Testis (tissue), 2 donors: ENCODE measurements at regions not wholly inside any gene's neighbourhood (a gene's known extent, or its start where the extent isn't known, plus 50 kb on each side); places are given as distances from the start of the nearest gene placed in this dataset.

Experiments used
- DNase-seq: peaks from one replicate; pipeline ENCODE4 v3.0.0-alpha.2; 2019
- H3K27ac ChIP-seq, 2 donors: fragments of 200-600 bp; sonication (generic); one replicate each; pipeline ENCODE4 v1.5.1; 2019
- H3K27me3 ChIP-seq: fragments of 200-600 bp; sonication (generic); one replicate; pipeline ENCODE4 v1.5.1; 2019
- H3K36me3 ChIP-seq: fragments of 200-600 bp; sonication (generic); one replicate; pipeline ENCODE4 v1.5.1; 2017; ENCODE audit warnings: low read depth; ENCODE audit errors: missing control alignments
- H3K4me1 ChIP-seq: fragments of 200-600 bp; sonication (generic); one replicate; pipeline ENCODE4 v1.5.1; 2019
- H3K4me3 ChIP-seq, 2 donors: fragments of 200-600 bp; sonication (generic); one replicate each; pipeline ENCODE4 v1.5.1; 2017 to 2019
- H3K9me3 ChIP-seq: fragments of 200-600 bp; sonication (generic); one replicate; pipeline ENCODE4 v1.5.1; 2017
- POLR2A ChIP-seq: fragments of 450-650 bp; IDR thresholded peaks from one replicate; pipeline ENCODE4 v1.6.1; 2017; ENCODE audit warnings: antibody characterized with exemption, mild to moderate bottlenecking, moderate library complexity
- whole genome bisulfite sequencing, 2 donors: methylation state at CpG; one replicate each; pipeline ENCODE4 v1.1.5; 2018; 5-methylcytosine and 5-hydroxymethylcytosine counted together
- intact Hi-C: fragments of 100-400 bp; cut with DNase I; formaldehyde crosslinking; loops from one replicate; pipeline ENCODE4 v1.15.1; 2023; ENCODE audit warnings: low total_unique reads
- TF ChIP-seq, protein P1 (sequence below), 3 experiments: fragments of 450-650 bp in 2 of 3; fragments of 200-600 bp in 1 of 3; sonication (generic) in 1 of 3; IDR thresholded peaks; one replicate each; pipeline ENCODE4 v1.5.1; 2016 to 2019; ENCODE audit warnings: antibody characterized with exemption in 3 of 3, mild to moderate bottlenecking in 2 of 3, moderate library complexity in 1 of 3

DNA sequence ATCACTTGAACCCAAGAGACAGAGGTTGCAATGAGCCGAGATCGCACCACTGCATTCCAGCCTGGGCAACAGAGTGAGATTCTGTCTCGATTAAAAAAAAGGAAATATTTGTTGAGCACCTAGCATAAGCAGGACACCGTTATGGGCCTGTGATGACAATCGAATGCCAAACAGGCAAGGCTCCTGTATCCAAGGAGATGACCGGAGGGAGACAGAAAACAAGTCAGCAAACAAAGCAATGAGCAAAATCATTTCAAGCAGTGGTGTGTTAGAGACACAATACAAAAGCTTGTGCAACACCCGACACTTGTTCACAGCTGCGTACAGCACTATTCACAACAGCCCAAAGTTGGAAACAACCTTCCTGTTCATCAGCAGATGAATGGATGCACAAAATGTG lies 87.1 kb upstream of the CPEB4 start:
- no peaks in the 10 kb centered on the region for H3K9me3 ChIP-seq
- intact Hi-C loops: no loop called here
- no peaks in the 10 kb centered on the region for H3K27me3 ChIP-seq
- TF ChIP-seq, protein P1, sequence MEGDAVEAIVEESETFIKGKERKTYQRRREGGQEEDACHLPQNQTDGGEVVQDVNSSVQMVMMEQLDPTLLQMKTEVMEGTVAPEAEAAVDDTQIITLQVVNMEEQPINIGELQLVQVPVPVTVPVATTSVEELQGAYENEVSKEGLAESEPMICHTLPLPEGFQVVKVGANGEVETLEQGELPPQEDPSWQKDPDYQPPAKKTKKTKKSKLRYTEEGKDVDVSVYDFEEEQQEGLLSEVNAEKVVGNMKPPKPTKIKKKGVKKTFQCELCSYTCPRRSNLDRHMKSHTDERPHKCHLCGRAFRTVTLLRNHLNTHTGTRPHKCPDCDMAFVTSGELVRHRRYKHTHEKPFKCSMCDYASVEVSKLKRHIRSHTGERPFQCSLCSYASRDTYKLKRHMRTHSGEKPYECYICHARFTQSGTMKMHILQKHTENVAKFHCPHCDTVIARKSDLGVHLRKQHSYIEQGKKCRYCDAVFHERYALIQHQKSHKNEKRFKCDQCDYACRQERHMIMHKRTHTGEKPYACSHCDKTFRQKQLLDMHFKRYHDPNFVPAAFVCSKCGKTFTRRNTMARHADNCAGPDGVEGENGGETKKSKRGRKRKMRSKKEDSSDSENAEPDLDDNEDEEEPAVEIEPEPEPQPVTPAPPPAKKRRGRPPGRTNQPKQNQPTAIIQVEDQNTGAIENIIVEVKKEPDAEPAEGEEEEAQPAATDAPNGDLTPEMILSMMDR (IDR thresholded peaks at IDR 0.05): no peak
- TF ChIP-seq POLR2A: no peak
- DNase-seq: no peak
- no peaks in the 10 kb centered on the region for H3K4me1 ChIP-seq
- H3K27ac ChIP-seq: no peak overlapping the region
- H3K4me3 ChIP-seq: no peak overlapping the region
- H3K36me3 ChIP-seq: no peaks in the 10 kb centered on the region
- 95 to 97% methylated on average over 8 of the region's 8 CpGs for WGBS, 2 donors

DNA sequence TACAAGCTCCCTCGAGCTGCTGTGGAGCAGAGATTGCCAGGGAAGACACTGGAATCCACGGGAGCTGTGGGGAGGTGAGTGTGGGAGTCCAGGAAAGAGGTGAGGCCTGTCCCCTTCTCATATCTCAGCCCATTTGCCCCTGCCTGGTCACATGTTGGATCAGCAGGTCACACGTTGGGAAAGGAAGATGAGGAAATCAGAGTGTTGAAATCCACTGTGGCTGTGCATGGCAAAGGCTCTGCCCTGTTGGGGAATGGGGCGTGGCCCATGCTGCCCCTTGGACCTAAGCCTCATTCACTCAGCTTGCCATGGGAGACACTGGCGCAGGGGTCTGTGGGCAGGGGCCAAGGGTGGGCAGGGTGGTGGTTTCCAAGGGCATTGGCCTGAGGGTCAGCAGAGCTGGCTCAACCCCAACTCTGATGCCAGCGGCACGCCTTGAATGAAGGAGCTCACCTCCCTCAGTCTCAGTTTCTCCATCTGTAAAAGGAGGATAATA lies 85.4 kb upstream of the CPEB4 start:
- Histone ChIP-seq H3K4me1 (no peaks in the 10 kb centered on the region), H3K27ac (no peak overlapping the region), H3K4me3 (no peak overlapping the region), H3K9me3 (no peaks in the 10 kb centered on the region), H3K27me3 (no peaks in the 10 kb centered on the region), H3K36me3 (no peaks in the 10 kb centered on the region)
- 68 to 69% methylated on average over 2 to 7 of the region's 7 CpGs for WGBS, 2 donors
- TF ChIP-seq POLR2A: no peak
- TF ChIP-seq, protein P1 (IDR thresholded peaks at IDR 0.05): no peak
- intact Hi-C loops: no loop called here
- no peak for DNase-seq

DNA sequence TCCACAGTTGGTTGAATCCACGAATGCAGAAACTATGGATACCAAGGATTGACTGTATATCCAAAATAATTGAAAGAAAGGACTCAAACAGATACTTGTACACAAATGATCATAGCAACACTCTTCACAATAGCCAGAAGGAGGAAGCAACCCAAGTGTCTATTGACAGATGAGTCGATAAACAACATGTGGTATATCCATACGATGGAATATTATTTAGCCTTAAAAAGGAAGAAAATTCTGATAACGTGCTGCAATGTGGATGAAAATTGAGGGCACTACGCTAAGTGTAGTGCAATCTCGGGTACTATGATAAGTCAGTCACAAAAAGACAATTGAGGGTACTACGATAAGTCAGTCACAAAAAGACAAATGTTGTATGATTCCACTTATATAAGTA lies 83.6 kb upstream of the CPEB4 start:
- no peak for DNase-seq
- no peaks in the 10 kb centered on the region for H3K9me3 ChIP-seq
- H3K4me3 ChIP-seq: no peak overlapping the region
- TF ChIP-seq, protein P1 (IDR thresholded peaks at IDR 0.05): no peak
- no peak for TF ChIP-seq POLR2A
- H3K4me1 ChIP-seq: no peaks in the 10 kb centered on the region
- intact Hi-C loops: no loop called here
- WGBS, 2 donors: 89 to 91% methylated on average over 7 of the region's 7 CpGs
- H3K27ac ChIP-seq: no peak overlapping the region
- no peaks in the 10 kb centered on the region for H3K27me3 ChIP-seq
- no peaks in the 10 kb centered on the region for H3K36me3 ChIP-seq

DNA sequence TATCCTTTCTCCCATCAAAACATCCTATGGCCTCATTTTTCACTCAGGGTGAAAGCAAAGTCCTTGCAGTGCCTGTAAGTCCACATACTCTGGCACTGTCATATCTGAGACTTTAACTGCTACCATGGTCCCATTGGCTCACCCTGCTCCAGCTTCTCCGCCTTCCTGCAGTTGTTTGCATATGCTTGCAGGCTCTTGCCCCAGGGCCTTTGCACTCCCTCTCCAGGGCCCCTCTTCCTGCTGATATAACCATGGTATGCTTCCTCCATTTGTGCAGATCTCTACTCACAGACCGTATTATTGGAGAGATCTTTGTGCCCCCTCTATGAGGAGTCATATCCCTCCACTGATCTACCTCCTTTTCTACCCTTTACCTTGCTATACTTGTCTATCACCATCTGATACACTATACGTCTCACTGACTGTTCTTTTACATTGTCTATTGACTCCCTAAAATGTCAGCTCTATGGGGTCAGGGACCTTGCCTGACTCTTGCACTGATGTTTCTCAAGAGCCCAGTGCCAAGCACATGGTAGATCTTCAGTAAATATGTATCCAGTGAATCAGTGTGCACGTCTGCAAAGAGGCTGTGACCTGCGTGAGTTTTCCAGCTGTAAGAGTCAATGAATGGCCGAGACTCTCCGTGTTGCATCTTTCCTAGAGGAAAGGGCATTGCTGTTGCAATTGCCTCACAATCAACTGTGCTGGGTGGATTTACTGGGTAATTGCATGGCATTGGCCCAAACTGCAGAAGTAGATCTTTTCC lies 81.7 kb upstream of the CPEB4 start:
- no peak overlapping the region for H3K4me3 ChIP-seq
- peak overlapping the region in 1 of 2 donors; percentile 38 for H3K27ac ChIP-seq
- no peak for DNase-seq
- no peaks in the 10 kb centered on the region for H3K9me3 ChIP-seq
- H3K27me3 ChIP-seq: no peaks in the 10 kb centered on the region
- no peaks in the 10 kb centered on the region for H3K4me1 ChIP-seq
- intact Hi-C loops: no loop called here
- TF ChIP-seq, protein P1 (IDR thresholded peaks at IDR 0.05): no peak
- TF ChIP-seq POLR2A: no peak
- no peaks in the 10 kb centered on the region for H3K36me3 ChIP-seq
- WGBS, 2 donors: 61 to 65% methylated on average over 7 of the region's 7 CpGs

DNA sequence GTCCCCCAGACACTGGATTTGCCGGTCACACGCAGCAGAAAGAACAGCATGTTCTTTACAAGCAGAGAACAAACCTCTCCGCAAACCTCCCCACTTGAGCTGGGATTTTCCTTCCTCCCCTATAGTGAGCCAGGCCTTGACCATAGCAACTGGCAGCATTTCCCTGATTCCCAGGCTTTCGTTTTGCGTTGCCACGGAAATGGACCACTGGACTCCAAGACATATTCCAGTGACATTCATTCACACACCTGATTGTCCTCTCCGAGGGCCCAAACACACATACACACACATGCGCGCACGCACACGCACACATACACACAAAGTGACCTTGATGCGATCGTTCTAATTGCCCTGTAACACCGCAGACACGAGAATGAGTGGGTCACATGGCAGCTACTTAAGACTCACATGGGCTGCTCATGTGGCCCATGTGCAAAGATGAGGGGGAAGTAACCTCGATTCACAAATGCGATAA lies 80.9 kb upstream of the CPEB4 start:
- no peaks in the 10 kb centered on the region for H3K36me3 ChIP-seq
- H3K27me3 ChIP-seq: no peaks in the 10 kb centered on the region
- no peak overlapping the region for H3K4me3 ChIP-seq
- TF ChIP-seq POLR2A: no peak
- TF ChIP-seq, protein P1 (IDR thresholded peaks at IDR 0.05): no peak
- 61 to 72% methylated on average over 17 of the region's 17 CpGs for WGBS, 2 donors
- H3K4me1 ChIP-seq: no peaks in the 10 kb centered on the region
- peak; percentile 59 for DNase-seq
- H3K9me3 ChIP-seq: no peaks in the 10 kb centered on the region
- peak overlapping the region in 1 of 2 donors; percentile 38 for H3K27ac ChIP-seq
- intact Hi-C loops: no loop called here
